SK-N-SH (cell line): ENCODE measurements at regions not wholly inside any gene's neighbourhood (a gene's known extent, or its start where the extent isn't known, plus 50 kb on each side); places are given as distances from the start of the nearest gene placed in this dataset.

Experiments used
- CHD2 ChIP-seq: fragments of 150-350 bp; IDR thresholded peaks from 2 replicates; pipeline ENCODE4 v1.6.1; 2018; ENCODE audit warnings: low read length; ENCODE audit not compliant: partially characterized antibody
- EZH2phosphoT487 ChIP-seq: fragments of 200-600 bp; sonication (generic); IDR thresholded peaks from 2 replicates; pipeline ENCODE4 v1.6.1; 2017; ENCODE audit warnings: low read depth, mixed run types, mild to moderate bottlenecking, antibody characterized with exemption, moderate library complexity, borderline replicate concordance
- GABPA ChIP-seq: IDR thresholded peaks from 2 replicates; pipeline ENCODE4 v1.4.0; 2012; ENCODE audit warnings: low read depth, mild to moderate bottlenecking
- POLR2AphosphoS5 ChIP-seq: IDR thresholded peaks from 2 replicates; pipeline ENCODE4 v1.6.1; 2012; ENCODE audit warnings: low read depth, low read length
- YY1 ChIP-seq: IDR thresholded peaks from 2 replicates; pipeline ENCODE4 v1.4.0; 2012; ENCODE audit warnings: low read depth, mild to moderate bottlenecking
- TF ChIP-seq, protein P1 (sequence below): fragments of 200-600 bp; sonication (generic); IDR thresholded peaks from 2 replicates; pipeline ENCODE4 v1.6.1; 2017; ENCODE audit warnings: antibody characterized with exemption, mild to moderate bottlenecking, moderate library complexity
- TF ChIP-seq, protein P2 (sequence below): IDR thresholded peaks from 2 replicates; pipeline ENCODE4 v1.4.0; 2012; ENCODE audit warnings: low read depth, borderline replicate concordance
- TF ChIP-seq, protein P3 (sequence below): fragments of 150-350 bp; IDR thresholded peaks from 2 replicates; pipeline ENCODE4 v1.6.1; 2016; ENCODE audit warnings: mild to moderate bottlenecking, low read depth, low read length
- TF ChIP-seq, protein P4 (sequence below): fragments of 150-350 bp; IDR thresholded peaks from 2 replicates; pipeline ENCODE4 v1.6.1; 2017; ENCODE audit warnings: antibody characterized with exemption, low read length, low read depth, borderline replicate concordance
- TF ChIP-seq, protein P5 (sequence below): IDR thresholded peaks from 2 replicates; pipeline ENCODE4 v1.4.0; 2012; ENCODE audit warnings: low read depth
- TF ChIP-seq, protein P6 (sequence below): IDR thresholded peaks from 2 replicates; pipeline ENCODE4 v1.6.1; 2012; ENCODE audit warnings: mild to moderate bottlenecking, low read depth, low read length, moderate library complexity

DNA sequence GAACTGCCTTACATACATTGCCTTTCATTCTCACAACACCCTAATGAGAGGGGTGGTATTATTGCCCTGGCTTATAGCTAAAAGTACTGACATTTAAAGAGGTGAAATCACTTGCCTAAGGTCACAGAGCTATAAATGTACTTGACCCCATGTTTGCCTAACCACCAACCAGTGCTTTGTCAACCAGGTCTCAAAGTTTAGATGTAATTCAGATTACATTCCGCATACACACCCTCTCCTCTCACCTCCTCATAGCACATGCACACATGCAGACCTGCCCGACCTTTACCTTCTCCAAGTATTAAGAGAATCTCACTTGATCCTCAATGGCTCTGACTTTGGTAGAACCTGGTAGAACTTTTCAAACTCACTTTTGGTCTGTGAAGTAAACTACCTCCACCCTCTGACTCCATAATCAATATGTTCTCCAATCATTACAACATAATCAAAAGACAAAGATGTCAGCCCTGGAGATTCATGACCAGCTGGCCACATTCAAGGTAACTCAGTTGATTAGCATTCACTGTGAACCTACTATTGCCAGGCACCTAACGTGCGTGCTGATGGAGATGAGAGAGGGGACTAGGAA lies 63.2 kb upstream of the HES1 start:
- TF ChIP-seq, protein P1, sequence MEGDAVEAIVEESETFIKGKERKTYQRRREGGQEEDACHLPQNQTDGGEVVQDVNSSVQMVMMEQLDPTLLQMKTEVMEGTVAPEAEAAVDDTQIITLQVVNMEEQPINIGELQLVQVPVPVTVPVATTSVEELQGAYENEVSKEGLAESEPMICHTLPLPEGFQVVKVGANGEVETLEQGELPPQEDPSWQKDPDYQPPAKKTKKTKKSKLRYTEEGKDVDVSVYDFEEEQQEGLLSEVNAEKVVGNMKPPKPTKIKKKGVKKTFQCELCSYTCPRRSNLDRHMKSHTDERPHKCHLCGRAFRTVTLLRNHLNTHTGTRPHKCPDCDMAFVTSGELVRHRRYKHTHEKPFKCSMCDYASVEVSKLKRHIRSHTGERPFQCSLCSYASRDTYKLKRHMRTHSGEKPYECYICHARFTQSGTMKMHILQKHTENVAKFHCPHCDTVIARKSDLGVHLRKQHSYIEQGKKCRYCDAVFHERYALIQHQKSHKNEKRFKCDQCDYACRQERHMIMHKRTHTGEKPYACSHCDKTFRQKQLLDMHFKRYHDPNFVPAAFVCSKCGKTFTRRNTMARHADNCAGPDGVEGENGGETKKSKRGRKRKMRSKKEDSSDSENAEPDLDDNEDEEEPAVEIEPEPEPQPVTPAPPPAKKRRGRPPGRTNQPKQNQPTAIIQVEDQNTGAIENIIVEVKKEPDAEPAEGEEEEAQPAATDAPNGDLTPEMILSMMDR = no peak
- TF ChIP-seq POLR2AphosphoS5 (no peak), YY1 (no peak), EZH2phosphoT487 (no peak), CHD2 (no peak), GABPA (no peak)
- TF ChIP-seq, protein P2, sequence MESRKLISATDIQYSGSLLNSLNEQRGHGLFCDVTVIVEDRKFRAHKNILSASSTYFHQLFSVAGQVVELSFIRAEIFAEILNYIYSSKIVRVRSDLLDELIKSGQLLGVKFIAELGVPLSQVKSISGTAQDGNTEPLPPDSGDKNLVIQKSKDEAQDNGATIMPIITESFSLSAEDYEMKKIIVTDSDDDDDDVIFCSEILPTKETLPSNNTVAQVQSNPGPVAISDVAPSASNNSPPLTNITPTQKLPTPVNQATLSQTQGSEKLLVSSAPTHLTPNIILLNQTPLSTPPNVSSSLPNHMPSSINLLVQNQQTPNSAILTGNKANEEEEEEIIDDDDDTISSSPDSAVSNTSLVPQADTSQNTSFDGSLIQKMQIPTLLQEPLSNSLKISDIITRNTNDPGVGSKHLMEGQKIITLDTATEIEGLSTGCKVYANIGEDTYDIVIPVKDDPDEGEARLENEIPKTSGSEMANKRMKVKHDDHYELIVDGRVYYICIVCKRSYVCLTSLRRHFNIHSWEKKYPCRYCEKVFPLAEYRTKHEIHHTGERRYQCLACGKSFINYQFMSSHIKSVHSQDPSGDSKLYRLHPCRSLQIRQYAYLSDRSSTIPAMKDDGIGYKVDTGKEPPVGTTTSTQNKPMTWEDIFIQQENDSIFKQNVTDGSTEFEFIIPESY = no peak
- TF ChIP-seq, protein P3, sequence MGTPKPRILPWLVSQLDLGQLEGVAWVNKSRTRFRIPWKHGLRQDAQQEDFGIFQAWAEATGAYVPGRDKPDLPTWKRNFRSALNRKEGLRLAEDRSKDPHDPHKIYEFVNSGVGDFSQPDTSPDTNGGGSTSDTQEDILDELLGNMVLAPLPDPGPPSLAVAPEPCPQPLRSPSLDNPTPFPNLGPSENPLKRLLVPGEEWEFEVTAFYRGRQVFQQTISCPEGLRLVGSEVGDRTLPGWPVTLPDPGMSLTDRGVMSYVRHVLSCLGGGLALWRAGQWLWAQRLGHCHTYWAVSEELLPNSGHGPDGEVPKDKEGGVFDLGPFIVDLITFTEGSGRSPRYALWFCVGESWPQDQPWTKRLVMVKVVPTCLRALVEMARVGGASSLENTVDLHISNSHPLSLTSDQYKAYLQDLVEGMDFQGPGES = no peak
- TF ChIP-seq, protein P4, sequence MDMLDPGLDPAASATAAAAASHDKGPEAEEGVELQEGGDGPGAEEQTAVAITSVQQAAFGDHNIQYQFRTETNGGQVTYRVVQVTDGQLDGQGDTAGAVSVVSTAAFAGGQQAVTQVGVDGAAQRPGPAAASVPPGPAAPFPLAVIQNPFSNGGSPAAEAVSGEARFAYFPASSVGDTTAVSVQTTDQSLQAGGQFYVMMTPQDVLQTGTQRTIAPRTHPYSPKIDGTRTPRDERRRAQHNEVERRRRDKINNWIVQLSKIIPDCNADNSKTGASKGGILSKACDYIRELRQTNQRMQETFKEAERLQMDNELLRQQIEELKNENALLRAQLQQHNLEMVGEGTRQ = no peak
- TF ChIP-seq, protein P5, sequence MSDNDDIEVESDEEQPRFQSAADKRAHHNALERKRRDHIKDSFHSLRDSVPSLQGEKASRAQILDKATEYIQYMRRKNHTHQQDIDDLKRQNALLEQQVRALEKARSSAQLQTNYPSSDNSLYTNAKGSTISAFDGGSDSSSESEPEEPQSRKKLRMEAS = no peak
- TF ChIP-seq, protein P6, sequence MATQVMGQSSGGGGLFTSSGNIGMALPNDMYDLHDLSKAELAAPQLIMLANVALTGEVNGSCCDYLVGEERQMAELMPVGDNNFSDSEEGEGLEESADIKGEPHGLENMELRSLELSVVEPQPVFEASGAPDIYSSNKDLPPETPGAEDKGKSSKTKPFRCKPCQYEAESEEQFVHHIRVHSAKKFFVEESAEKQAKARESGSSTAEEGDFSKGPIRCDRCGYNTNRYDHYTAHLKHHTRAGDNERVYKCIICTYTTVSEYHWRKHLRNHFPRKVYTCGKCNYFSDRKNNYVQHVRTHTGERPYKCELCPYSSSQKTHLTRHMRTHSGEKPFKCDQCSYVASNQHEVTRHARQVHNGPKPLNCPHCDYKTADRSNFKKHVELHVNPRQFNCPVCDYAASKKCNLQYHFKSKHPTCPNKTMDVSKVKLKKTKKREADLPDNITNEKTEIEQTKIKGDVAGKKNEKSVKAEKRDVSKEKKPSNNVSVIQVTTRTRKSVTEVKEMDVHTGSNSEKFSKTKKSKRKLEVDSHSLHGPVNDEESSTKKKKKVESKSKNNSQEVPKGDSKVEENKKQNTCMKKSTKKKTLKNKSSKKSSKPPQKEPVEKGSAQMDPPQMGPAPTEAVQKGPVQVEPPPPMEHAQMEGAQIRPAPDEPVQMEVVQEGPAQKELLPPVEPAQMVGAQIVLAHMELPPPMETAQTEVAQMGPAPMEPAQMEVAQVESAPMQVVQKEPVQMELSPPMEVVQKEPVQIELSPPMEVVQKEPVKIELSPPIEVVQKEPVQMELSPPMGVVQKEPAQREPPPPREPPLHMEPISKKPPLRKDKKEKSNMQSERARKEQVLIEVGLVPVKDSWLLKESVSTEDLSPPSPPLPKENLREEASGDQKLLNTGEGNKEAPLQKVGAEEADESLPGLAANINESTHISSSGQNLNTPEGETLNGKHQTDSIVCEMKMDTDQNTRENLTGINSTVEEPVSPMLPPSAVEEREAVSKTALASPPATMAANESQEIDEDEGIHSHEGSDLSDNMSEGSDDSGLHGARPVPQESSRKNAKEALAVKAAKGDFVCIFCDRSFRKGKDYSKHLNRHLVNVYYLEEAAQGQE = no peak
